Keratinocyte (primary cell): ENCODE measurements at regions not wholly inside any gene's neighbourhood (a gene's known extent, or its start where the extent isn't known, plus 50 kb on each side); places are given as distances from the start of the nearest gene placed in this dataset.

Experiments used
- DNase-seq: peaks from one replicate; pipeline ENCODE4 v3.0.0-alpha.2; 2011; ENCODE audit warnings: low read depth, missing footprints, low spot score
- FAIRE-seq: peaks from 2 replicates; lab custom pipeline; 2011; peaks lifted over from hg19 to GRCh38; lab: Jason Lieb, UNC
- H2AFZ ChIP-seq: 2 replicates; pipeline ENCODE4 v1.6.0; 2012; ENCODE audit warnings: low read length, control low read depth, inconsistent platforms; ENCODE audit not compliant: control insufficient read depth
- H3K27ac ChIP-seq: 2 replicates; pipeline ENCODE4 v1.5.1; 2011; ENCODE audit warnings: low read length; ENCODE audit not compliant: control insufficient read depth, insufficient read depth
- H3K27me3 ChIP-seq: 3 replicates; pipeline ENCODE4 v1.6.0; 2011; ENCODE audit warnings: low read length; ENCODE audit not compliant: control insufficient read depth, insufficient read depth; ENCODE audit errors: extremely low read depth
- H3K36me3 ChIP-seq, 2 experiments: 2 replicates in 1 of 2; 3 replicates in 1 of 2; pipeline ENCODE4 v1.5.1; 2011; ENCODE audit warnings: low read length in 2 of 2, mild to moderate bottlenecking in 1 of 2; ENCODE audit not compliant: control insufficient read depth in 2 of 2, insufficient read depth in 2 of 2; ENCODE audit errors: extremely low read depth in 1 of 2
- H3K4me1 ChIP-seq: 3 replicates; pipeline ENCODE4 v1.5.1; 2011; ENCODE audit warnings: low read length; ENCODE audit not compliant: control insufficient read depth, insufficient read depth; ENCODE audit errors: extremely low read depth
- H3K4me2 ChIP-seq: 3 replicates; pipeline ENCODE4 v1.6.0; 2011; ENCODE audit warnings: low read depth, low read length; ENCODE audit not compliant: control insufficient read depth, insufficient read depth; ENCODE audit errors: extremely low read depth
- H3K4me3 ChIP-seq, 3 experiments: fragments of 200-600 bp in 1 of 3; sonication (generic) in 1 of 3; 2 replicates in 2 of 3; 3 replicates in 1 of 3; pipeline ENCODE4 v1.5.1; 2011 to 2016; ENCODE audit warnings: low read length in 3 of 3, mild to moderate bottlenecking in 3 of 3, control low read depth in 2 of 3, inconsistent platforms in 1 of 3, low read depth in 1 of 3, mixed read lengths in 1 of 3, mixed run types in 1 of 3, moderate library complexity in 1 of 3; ENCODE audit not compliant: control insufficient read depth in 2 of 3, insufficient read depth in 2 of 3; ENCODE audit errors: extremely low read depth in 1 of 3
- H3K79me2 ChIP-seq: 2 replicates; pipeline ENCODE4 v1.6.0; 2012; ENCODE audit warnings: low read length; ENCODE audit not compliant: control insufficient read depth, insufficient read depth
- H3K9ac ChIP-seq: 3 replicates; pipeline ENCODE4 v1.6.0; 2011; ENCODE audit warnings: low read length; ENCODE audit not compliant: control insufficient read depth, insufficient read depth; ENCODE audit errors: extremely low read depth
- H3K9me1 ChIP-seq: 3 replicates; pipeline ENCODE4 v1.6.0; 2011; ENCODE audit warnings: low read length; ENCODE audit not compliant: control insufficient read depth, insufficient read depth; ENCODE audit errors: extremely low read depth
- H3K9me3 ChIP-seq: 2 replicates; pipeline ENCODE4 v1.5.1; 2012; ENCODE audit warnings: low read depth, low read length; ENCODE audit not compliant: control insufficient read depth
- H4K20me1 ChIP-seq: 3 replicates; pipeline ENCODE4 v1.6.0; 2011; ENCODE audit warnings: low read length; ENCODE audit not compliant: control insufficient read depth, insufficient read depth; ENCODE audit errors: extremely low read depth
- CTCF ChIP-seq, 3 experiments: IDR thresholded peaks in 1 of 3; conservative IDR thresholded peaks in 1 of 3; optimal IDR thresholded peaks in 1 of 3; 2 replicates in 2 of 3; 3 replicates in 1 of 3; pipeline versions ENCODE3 to v1.5.1; 2011; ENCODE audit warnings: low read length in 3 of 3, mild to moderate bottlenecking in 3 of 3, moderate library complexity in 2 of 3, control low read depth in 1 of 3, inconsistent platforms in 1 of 3; ENCODE audit not compliant: insufficient read depth in 2 of 3; ENCODE audit errors: extremely low read depth in 1 of 3
- EZH2 ChIP-seq: IDR thresholded peaks from one replicate; pipeline ENCODE4 v1.6.1; 2012; ENCODE audit warnings: inconsistent platforms, mild to moderate bottlenecking, low read length, moderate library complexity
- dilution Hi-C: fragments of 300-500 bp; cut with MboI; formaldehyde crosslinking; loops from one replicate; pipeline ENCODE4 v1.7.0; 2020; ENCODE audit warnings: low sequenced_read_pairs; ENCODE audit not compliant: extremely low pct_ligation_motif_present

GRCh38 chr2:153739394-153739793 is 132.3 kb upstream of the GALNT13 start:
- DNase-seq (no peak), FAIRE-seq (no peak)
- Histone ChIP-seq H3K9ac (no peak overlapping the region), H4K20me1 (no peaks in the 10 kb centered on the region), H3K4me3 (no peak overlapping the region), H3K4me1 (no peaks in the 10 kb centered on the region), H3K9me3 (no peaks in the 10 kb centered on the region), H3K4me2 (no peak overlapping the region), H3K36me3 (no peaks in the 10 kb centered on the region), H2AFZ (no peak overlapping the region), H3K27ac (no peak overlapping the region), H3K79me2 (no peaks in the 10 kb centered on the region), H3K9me1 (no peaks in the 10 kb centered on the region), H3K27me3 (no peaks in the 10 kb centered on the region)
- TF ChIP-seq CTCF (optimal IDR thresholded peaks at IDR 0.05 in 1 of 3, IDR thresholded peaks at IDR 0.05 in 1 of 3, conservative IDR thresholded peaks at IDR 0.05 in 1 of 3; ENCODE audit: extremely low read depth in 1 of 3, insufficient read depth in 2 of 3, low read length in 3 of 3) (no peak), EZH2 (no peak)
- dilution Hi-C loops = no loop called here

GRCh38 chr2:153761936-153762335 is 109.8 kb upstream of the GALNT13 start:
- no peak for DNase-seq
- H3K9me3 ChIP-seq = no peaks in the 10 kb centered on the region
- H4K20me1 ChIP-seq = no peaks in the 10 kb centered on the region
- no peaks in the 10 kb centered on the region for H3K4me1 ChIP-seq
- FAIRE-seq = no peak
- no peak overlapping the region for H3K4me2 ChIP-seq
- dilution Hi-C loops = no loop called here
- no peaks in the 10 kb centered on the region for H3K79me2 ChIP-seq
- no peak overlapping the region for H2AFZ ChIP-seq
- H3K4me3 ChIP-seq = no peak overlapping the region
- no peaks in the 10 kb centered on the region for H3K27me3 ChIP-seq
- H3K36me3 ChIP-seq = no peaks in the 10 kb centered on the region
- TF ChIP-seq CTCF (optimal IDR thresholded peaks at IDR 0.05 in 1 of 3, IDR thresholded peaks at IDR 0.05 in 1 of 3, conservative IDR thresholded peaks at IDR 0.05 in 1 of 3; ENCODE audit: extremely low read depth in 1 of 3, insufficient read depth in 2 of 3, low read length in 3 of 3) (no peak), EZH2 (no peak)
- H3K27ac ChIP-seq = no peak overlapping the region
- H3K9ac ChIP-seq = no peak overlapping the region
- no peaks in the 10 kb centered on the region for H3K9me1 ChIP-seq
